H9 (cell line): ENCODE measurements at regions not wholly inside any gene's neighbourhood (a gene's known extent, or its start where the extent isn't known, plus 50 kb on each side); places are given as distances from the start of the nearest gene placed in this dataset.
"Not testable (repeated sequence)": the region's sequence is repeated elsewhere in the genome, so short reads cannot be mapped to it uniquely, and the experiment has no call there.

Experiments
- DNase-seq: peaks from one replicate; pipeline ENCODE4 v3.0.0-alpha.2; 2017
- H2AFZ ChIP-seq: one replicate; pipeline ENCODE4 v1.6.1; 2013; ENCODE audit warnings: mild to moderate bottlenecking, low read length, control low read depth, moderate library complexity
- H2AK5ac ChIP-seq: 2 replicates; pipeline ENCODE4 v1.6.1; 2013; ENCODE audit warnings: low read length, control low read depth, mixed read lengths; ENCODE audit not compliant: insufficient read length
- H2BK120ac ChIP-seq: one replicate; pipeline ENCODE4 v1.6.1; 2013; ENCODE audit warnings: low read depth, mild to moderate bottlenecking, low read length, control low read depth, inconsistent platforms; ENCODE audit not compliant: poor library complexity, severe bottlenecking
- H2BK12ac ChIP-seq: 2 replicates; pipeline ENCODE4 v1.6.1; 2013; ENCODE audit warnings: low read length, control low read depth, mixed read lengths, low read depth; ENCODE audit not compliant: insufficient read length
- H2BK15ac ChIP-seq: 2 replicates; pipeline ENCODE4 v1.6.1; 2013; ENCODE audit warnings: low read depth, low read length, control low read depth
- H2BK20ac ChIP-seq: one replicate; pipeline ENCODE4 v1.6.1; 2013; ENCODE audit warnings: low read depth, mild to moderate bottlenecking, low read length, control low read depth, inconsistent platforms; ENCODE audit not compliant: poor library complexity, severe bottlenecking
- H2BK5ac ChIP-seq: 2 replicates; pipeline ENCODE4 v1.6.1; 2013; ENCODE audit warnings: low read length, control low read depth, mixed read lengths; ENCODE audit not compliant: insufficient read length
- H3K14ac ChIP-seq: 2 replicates; pipeline ENCODE4 v1.6.1; 2013; ENCODE audit warnings: low read length, control low read depth; ENCODE audit not compliant: insufficient read depth
- H3K18ac ChIP-seq: 2 replicates; pipeline ENCODE4 v1.6.1; 2013; ENCODE audit warnings: low read depth, mild to moderate bottlenecking, mixed read lengths, low read length, control low read depth; ENCODE audit not compliant: insufficient read length
- H3K23ac ChIP-seq: 2 replicates; pipeline ENCODE4 v1.6.1; 2013; ENCODE audit warnings: low read length, control low read depth, mixed read lengths, low read depth; ENCODE audit not compliant: insufficient read length
- H3K23me2 ChIP-seq: 2 replicates; pipeline ENCODE4 v1.6.1; 2013; ENCODE audit warnings: low read depth, mild to moderate bottlenecking, mixed read lengths, low read length, control low read depth; ENCODE audit not compliant: insufficient read length, poor library complexity, severe bottlenecking
- H3K27ac ChIP-seq: 2 replicates; pipeline ENCODE4 v1.5.1; 2013; ENCODE audit warnings: low read length, control low read depth, mixed read lengths, low read depth; ENCODE audit not compliant: insufficient read length
- H3K27me3 ChIP-seq: 2 replicates; pipeline ENCODE4 v1.6.1; 2013; ENCODE audit warnings: low read length, control low read depth, inconsistent platforms; ENCODE audit not compliant: insufficient read depth
- H3K4ac ChIP-seq: 2 replicates; pipeline ENCODE4 v1.6.1; 2013; ENCODE audit warnings: low read depth, mild to moderate bottlenecking, control low read depth, inconsistent platforms, low read length, moderate library complexity
- H3K4me1 ChIP-seq: 2 replicates; pipeline ENCODE4 v1.6.1; 2013; ENCODE audit warnings: low read length, control low read depth, inconsistent platforms; ENCODE audit not compliant: insufficient read depth
- H3K4me2 ChIP-seq: 2 replicates; pipeline ENCODE4 v1.6.1; 2013; ENCODE audit warnings: low read length, control low read depth, mixed read lengths; ENCODE audit not compliant: insufficient read length, insufficient read depth
- H3K56ac ChIP-seq: 2 replicates; pipeline ENCODE4 v1.6.1; 2013; ENCODE audit warnings: low read depth, mild to moderate bottlenecking, mixed read lengths, low read length, control low read depth; ENCODE audit not compliant: insufficient read length
- H3K79me1 ChIP-seq: 2 replicates; pipeline ENCODE4 v1.6.1; 2013; ENCODE audit warnings: low read depth, mild to moderate bottlenecking, moderate library complexity, low read length, control low read depth, inconsistent platforms; ENCODE audit not compliant: insufficient read depth, poor library complexity, severe bottlenecking
- H3K79me2 ChIP-seq: 2 replicates; pipeline ENCODE4 v1.6.1; 2013; ENCODE audit warnings: low read length, control low read depth, inconsistent platforms; ENCODE audit not compliant: insufficient read depth
- H3K9ac ChIP-seq: 2 replicates; pipeline ENCODE4 v1.6.1; 2013; ENCODE audit warnings: low read length, control low read depth, mixed read lengths; ENCODE audit not compliant: insufficient read length; ENCODE audit errors: extremely low read depth
- H3K9me3 ChIP-seq: one replicate; pipeline ENCODE4 v1.6.1; 2013; ENCODE audit warnings: low read depth, low read length, inconsistent platforms; ENCODE audit not compliant: control insufficient read depth
- H3T11ph ChIP-seq: one replicate; pipeline ENCODE4 v1.6.1; 2013; ENCODE audit warnings: mild to moderate bottlenecking, low read length, control low read depth, inconsistent platforms
- H4K20me1 ChIP-seq: one replicate; pipeline ENCODE4 v1.6.1; 2013; ENCODE audit not compliant: control insufficient read depth, insufficient read length, insufficient read depth
- H4K5ac ChIP-seq: 2 replicates; pipeline ENCODE4 v1.6.1; 2013; ENCODE audit warnings: low read depth, mild to moderate bottlenecking, mixed read lengths, low read length, control low read depth; ENCODE audit not compliant: insufficient read length
- H4K8ac ChIP-seq: replicated peaks from 2 replicates; pipeline ENCODE4 v1.6.1; 2013; ENCODE audit warnings: low read length, control low read depth, mixed read lengths, low read depth; ENCODE audit not compliant: insufficient read length
- H4K91ac ChIP-seq: 2 replicates; pipeline ENCODE4 v1.6.1; 2013; ENCODE audit warnings: low read depth, mild to moderate bottlenecking, moderate library complexity, mixed read lengths, low read length, control low read depth; ENCODE audit not compliant: insufficient read length
- H3K27ac Mint-ChIP-seq, 3 experiments: 2 replicates in 2 of 3; 3 replicates in 1 of 3; pipeline ENCODE4 v1.8.0; 2020 to 2021; ENCODE audit warnings: mixed read lengths in 3 of 3, mild to moderate bottlenecking in 1 of 3, moderate library complexity in 1 of 3
- H3K27me3 Mint-ChIP-seq: 2 replicates; pipeline ENCODE4 v1.8.0; 2021; ENCODE audit warnings: low read depth, mild to moderate bottlenecking, moderate library complexity, mixed read lengths
- H3K36me3 Mint-ChIP-seq, 3 experiments: 2 replicates in 2 of 3; 3 replicates in 1 of 3; pipeline ENCODE4 v1.8.0; 2020 to 2021; ENCODE audit warnings: low read depth in 3 of 3, mixed read lengths in 3 of 3; ENCODE audit not compliant: insufficient read depth in 1 of 3
- H3K4me1 Mint-ChIP-seq, 2 experiments: 2 replicates each; pipeline ENCODE4 v1.8.0; 2020; ENCODE audit warnings: mixed read lengths in 2 of 2
- H3K4me3 Mint-ChIP-seq, 2 experiments: 2 replicates in 1 of 2; 3 replicates in 1 of 2; pipeline ENCODE4 v1.8.0; 2020 to 2021; ENCODE audit warnings: mild to moderate bottlenecking in 2 of 2, mixed read lengths in 2 of 2, moderate library complexity in 1 of 2
- H3K9me3 Mint-ChIP-seq, 2 experiments: 2 replicates in 1 of 2; 3 replicates in 1 of 2; pipeline ENCODE4 v1.8.0; 2020; ENCODE audit warnings: mild to moderate bottlenecking in 2 of 2, mixed read lengths in 2 of 2, moderate library complexity in 1 of 2
- WGBS: extraction: QIAGEN DNeasy Blood & Tissue Kit; methylation state at CpG from one replicate; pipeline ENCODE4 v1.1.7; 2013; ENCODE audit warnings: missing lambda C conversion rate, low lambda C conversion rate, mixed read lengths; ENCODE audit not compliant: insufficient read length; ENCODE audit errors: extremely low coverage; 5-methylcytosine and 5-hydroxymethylcytosine counted together

DNA sequence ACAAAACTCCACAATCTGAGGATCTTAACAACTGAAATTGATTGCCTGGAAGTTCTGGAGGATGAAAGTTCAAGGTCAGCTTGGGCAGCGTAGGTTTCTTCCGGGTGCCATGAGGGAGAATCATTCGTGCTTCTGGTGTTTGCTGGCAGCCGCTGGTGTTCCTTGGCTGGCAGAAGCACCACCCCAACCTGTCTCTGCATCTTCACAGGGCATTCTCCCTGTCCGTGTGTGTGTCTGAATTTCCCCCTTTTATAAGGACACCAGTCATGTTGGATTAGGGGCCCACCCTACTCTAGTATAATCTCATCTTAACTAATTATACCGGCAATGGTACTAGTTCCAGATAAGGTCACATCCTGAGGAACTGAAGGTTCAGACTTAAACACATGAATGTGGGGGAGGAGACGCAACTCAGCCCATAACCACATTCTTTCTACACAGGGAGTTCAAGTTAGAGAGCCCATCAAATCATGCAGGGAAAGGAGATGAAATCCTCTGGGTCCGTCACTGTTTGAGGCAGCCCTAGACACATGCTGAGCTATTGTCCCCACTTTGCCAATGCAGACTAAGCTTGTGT, 175.9 kb upstream of the PLGLB2 start:
- H3K27me3 Mint-ChIP-seq, H4K20me1 ChIP-seq, H3K27ac ChIP-seq, H2BK5ac ChIP-seq, H3K79me2 ChIP-seq, H3K27me3 ChIP-seq, H2BK12ac ChIP-seq, H3K9me3 Mint-ChIP-seq, H3K36me3 Mint-ChIP-seq, H2BK15ac ChIP-seq, DNase-seq, H3K4me1 Mint-ChIP-seq, H3K23ac ChIP-seq, H3K4me1 ChIP-seq, H3K27ac Mint-ChIP-seq, H3K56ac ChIP-seq, H3K9ac ChIP-seq, H3K18ac ChIP-seq, H3K9me3 ChIP-seq, H4K8ac ChIP-seq, H2AFZ ChIP-seq, H4K91ac ChIP-seq, H3K4me2 ChIP-seq, H2BK20ac ChIP-seq, H3K23me2 ChIP-seq, H2BK120ac ChIP-seq, H3K4me3 Mint-ChIP-seq, H3K79me1 ChIP-seq, H3K4ac ChIP-seq, H3K14ac ChIP-seq, H2AK5ac ChIP-seq, H3T11ph ChIP-seq, H4K5ac ChIP-seq: not testable (repeated sequence)
- no CpG with 5 or more reads among the region's 8 CpGs for WGBS

DNA sequence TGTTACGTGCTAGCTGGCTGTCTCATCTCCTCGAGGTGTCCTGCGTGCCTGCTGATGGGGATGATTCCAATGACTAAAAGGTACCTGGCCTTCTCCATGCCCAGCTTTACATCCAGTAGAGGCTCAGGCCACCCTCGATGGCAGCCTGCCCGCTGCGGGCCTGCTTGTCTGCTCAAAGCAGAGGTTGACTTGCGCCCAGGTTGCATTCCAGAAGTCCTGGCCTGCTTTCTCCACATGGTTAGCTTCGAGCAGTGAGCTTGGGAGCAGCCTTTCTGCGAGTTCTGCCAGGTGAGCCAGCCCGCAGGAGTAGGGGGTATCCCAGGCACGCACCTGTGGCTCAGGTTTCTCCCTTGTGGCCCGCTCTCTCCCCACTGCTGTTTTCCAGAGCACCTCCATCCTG, 175.0 kb upstream of the PLGLB2 start:
- not testable (repeated sequence) for H4K91ac ChIP-seq, H3K56ac ChIP-seq, H3K27ac ChIP-seq, H3K27ac Mint-ChIP-seq, H2BK12ac ChIP-seq, H3K4me2 ChIP-seq, H3K27me3 Mint-ChIP-seq, H2BK5ac ChIP-seq, H2AK5ac ChIP-seq, H3K79me1 ChIP-seq, H3K4me1 Mint-ChIP-seq, H4K20me1 ChIP-seq, H3K79me2 ChIP-seq, H3K23ac ChIP-seq, H2BK15ac ChIP-seq, H3K14ac ChIP-seq, H3K9me3 Mint-ChIP-seq, H2AFZ ChIP-seq, H3T11ph ChIP-seq, H3K4me1 ChIP-seq, H3K4me3 Mint-ChIP-seq, H3K18ac ChIP-seq, H3K4ac ChIP-seq, DNase-seq, H3K23me2 ChIP-seq, H3K36me3 Mint-ChIP-seq, H3K9ac ChIP-seq, H2BK20ac ChIP-seq, H4K5ac ChIP-seq, H2BK120ac ChIP-seq, H3K27me3 ChIP-seq, H3K9me3 ChIP-seq, H4K8ac ChIP-seq
- WGBS, result no CpG with 5 or more reads among the region's 12 CpGs
